Loucy (cell line): ENCODE measurements at regions not wholly inside any gene's neighbourhood (a gene's known extent, or its start where the extent isn't known, plus 50 kb on each side); places are given as distances from the start of the nearest gene placed in this dataset.
"Not testable (repeated sequence)": the region's sequence is repeated elsewhere in the genome, so short reads cannot be mapped to it uniquely, and the experiment has no call there.

Experiments used
- EZH2phosphoT487 ChIP-seq: fragments of 200-600 bp; IDR thresholded peaks from 2 replicates; pipeline ENCODE4 v1.6.1; 2018; ENCODE audit warnings: antibody characterized with exemption, mild to moderate bottlenecking, moderate library complexity, borderline replicate concordance
- TF ChIP-seq, protein P1 (sequence below): fragments of 200-600 bp; sonication (generic); conservative IDR thresholded peaks from 2 replicates; pipeline ENCODE4 v1.5.1; 2014; ENCODE audit warnings: mild to moderate bottlenecking, antibody characterized with exemption, low read length

GRCh38 chr7:6979456-6979855, 153.4 kb upstream of the CCZ1B start:
- TF ChIP-seq, protein P1, sequence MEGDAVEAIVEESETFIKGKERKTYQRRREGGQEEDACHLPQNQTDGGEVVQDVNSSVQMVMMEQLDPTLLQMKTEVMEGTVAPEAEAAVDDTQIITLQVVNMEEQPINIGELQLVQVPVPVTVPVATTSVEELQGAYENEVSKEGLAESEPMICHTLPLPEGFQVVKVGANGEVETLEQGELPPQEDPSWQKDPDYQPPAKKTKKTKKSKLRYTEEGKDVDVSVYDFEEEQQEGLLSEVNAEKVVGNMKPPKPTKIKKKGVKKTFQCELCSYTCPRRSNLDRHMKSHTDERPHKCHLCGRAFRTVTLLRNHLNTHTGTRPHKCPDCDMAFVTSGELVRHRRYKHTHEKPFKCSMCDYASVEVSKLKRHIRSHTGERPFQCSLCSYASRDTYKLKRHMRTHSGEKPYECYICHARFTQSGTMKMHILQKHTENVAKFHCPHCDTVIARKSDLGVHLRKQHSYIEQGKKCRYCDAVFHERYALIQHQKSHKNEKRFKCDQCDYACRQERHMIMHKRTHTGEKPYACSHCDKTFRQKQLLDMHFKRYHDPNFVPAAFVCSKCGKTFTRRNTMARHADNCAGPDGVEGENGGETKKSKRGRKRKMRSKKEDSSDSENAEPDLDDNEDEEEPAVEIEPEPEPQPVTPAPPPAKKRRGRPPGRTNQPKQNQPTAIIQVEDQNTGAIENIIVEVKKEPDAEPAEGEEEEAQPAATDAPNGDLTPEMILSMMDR, result not testable (repeated sequence)
- not testable (repeated sequence) for TF ChIP-seq EZH2phosphoT487
